ENCODE measurements at regions not wholly inside any gene's neighbourhood (a gene's known extent, or its start where the extent isn't known, plus 50 kb on each side); places are given as distances from the start of the nearest gene placed in this dataset.
"Not testable (repeated sequence)": the region's sequence is repeated elsewhere in the genome, so short reads cannot be mapped to it uniquely, and the experiment has no call there.

DNA sequence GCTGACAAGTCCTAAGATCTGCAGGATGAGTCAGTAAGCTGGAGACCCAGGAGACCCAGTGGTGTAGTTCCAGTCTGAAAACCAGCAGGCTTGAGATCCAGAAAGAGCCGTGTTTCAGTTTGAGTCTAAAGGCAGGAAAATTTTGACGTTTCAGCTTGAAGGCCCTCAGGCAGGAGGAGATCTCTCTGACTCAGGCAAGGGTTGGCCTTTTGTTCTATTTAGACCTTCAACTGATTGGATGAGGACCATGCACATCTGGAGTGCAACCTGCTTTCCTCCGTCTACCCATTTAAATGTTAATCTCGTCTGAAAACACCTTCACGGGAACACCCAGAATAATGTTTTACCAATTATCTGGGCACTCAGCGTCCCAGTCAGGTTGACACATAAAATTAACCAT lies 69.5 kb downstream of the NPIPA7 start:
- not testable (repeated sequence) for FAIRE-seq

DNA sequence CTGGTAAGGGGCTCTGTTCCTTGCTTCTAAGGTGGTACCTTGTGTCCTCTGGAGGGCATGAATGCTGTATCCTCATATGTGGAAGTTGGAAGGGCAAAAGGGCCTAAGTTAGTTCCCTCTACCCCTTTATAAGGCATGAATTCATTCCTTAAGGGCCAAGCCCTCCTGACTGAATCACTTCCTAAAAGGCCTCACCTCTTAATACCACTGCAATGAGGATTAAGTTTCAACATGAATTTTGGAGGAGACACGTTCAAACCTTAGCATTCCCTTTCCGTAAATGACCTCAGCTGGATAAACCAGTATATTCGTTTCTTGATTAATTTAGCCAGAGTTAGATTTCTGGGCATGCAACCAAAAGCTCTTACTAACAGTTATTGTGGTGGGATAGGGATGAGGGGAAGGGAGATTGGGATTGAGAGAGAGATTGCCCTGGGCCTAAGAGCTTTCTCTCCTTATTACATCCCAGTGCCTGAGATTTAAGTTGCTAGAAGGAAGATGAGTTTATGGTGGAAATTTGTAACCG lies 70.8 kb downstream of the NPIPA7 start:
- not testable (repeated sequence) for FAIRE-seq

DNA sequence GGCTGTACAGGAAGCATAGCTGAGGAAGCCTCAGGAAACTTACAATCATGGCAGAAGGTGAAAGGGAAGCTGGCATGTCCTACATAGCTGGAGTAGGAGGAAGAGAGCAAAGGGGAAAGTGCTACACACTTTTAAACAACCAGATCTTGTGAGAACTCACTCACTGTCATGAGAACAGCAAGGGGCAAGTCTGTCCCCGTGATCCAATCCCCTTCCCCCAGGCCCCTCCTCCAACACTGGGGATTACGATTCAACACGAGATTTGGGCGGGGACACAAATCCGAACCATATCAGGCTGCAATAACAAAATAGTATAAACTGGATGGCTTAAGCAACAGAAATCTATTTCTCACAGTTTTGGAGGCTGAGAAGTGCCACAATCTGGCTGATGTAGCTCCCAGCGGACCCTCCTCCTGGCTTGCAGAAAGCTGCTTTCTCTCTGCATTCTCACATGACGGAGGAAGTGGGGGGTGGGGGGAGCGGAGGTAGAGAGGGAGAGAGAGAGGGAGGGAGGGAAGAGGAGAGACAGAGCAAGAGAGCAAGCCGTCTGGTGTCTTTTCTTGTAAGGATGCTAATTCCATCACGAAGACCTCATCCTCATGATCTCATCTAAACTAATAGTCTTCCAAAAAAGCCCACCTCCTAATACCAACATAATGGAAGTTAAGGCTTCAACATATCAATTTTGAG lies 72.9 kb downstream of the NPIPA7 start:
- not testable (repeated sequence) for FAIRE-seq

DNA sequence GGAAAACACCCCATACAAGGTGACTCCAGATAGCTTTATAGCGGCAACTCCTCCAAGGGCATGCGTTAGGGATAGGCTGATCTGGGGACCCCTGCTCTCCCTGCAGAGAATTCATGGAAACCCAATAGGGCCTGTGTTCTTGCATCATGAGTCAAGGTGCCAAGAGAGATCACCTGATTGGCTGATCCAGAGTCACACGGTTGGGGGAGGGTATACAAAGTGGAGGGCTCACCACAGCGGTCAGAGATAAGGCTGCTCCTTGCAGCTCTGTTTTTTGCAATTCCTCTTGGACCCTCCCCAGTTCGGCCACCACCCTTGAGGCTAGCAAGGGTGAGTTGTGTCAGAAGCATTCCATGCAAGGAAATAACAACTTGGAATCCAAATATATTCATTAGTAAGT lies 79.6 kb downstream of the NPIPA7 start:
- not testable (repeated sequence) for FAIRE-seq

DNA sequence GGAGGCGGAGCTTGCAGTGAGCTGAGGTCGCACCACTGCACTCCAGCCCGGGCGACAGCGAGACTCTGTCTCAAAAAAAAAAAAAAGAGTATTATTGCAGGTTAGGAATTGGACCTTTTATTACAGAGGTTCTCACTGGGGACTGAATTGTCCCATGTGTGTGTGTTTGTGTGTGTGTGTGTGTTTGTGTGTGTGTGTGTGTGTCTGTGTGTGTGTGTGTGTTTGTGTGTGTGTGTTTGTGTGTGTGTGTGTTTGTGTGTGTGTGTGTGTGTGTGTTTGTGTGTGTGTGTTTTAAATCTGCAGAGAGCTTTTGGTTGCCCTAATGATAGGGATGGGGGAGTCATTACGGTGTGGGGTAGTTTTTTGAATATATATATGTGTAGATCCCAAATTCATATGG lies 84.9 kb downstream of the NPIPA7 start:
- not testable (repeated sequence) for FAIRE-seq

DNA sequence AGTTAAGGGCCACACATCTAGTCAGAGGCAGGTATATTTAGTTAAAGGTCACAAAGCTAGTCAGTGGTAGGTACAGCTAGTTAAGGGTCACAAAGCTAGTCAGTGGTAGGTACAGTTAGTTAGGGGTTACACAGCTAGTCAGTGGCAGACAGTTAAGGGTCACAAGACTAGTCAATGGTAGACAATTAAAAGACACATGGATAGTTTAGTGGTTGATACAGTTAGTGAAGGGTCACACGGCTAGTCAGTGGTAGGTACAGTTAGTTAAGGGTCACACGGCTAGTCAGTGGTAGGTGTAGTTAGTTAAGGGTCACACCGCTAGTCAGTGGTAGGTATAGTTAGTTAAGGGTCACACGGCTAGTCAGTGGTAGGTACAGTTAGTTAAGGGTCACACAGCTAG lies 110.0 kb downstream of the NPIPA7 start:
- not testable (repeated sequence) for FAIRE-seq

DNA sequence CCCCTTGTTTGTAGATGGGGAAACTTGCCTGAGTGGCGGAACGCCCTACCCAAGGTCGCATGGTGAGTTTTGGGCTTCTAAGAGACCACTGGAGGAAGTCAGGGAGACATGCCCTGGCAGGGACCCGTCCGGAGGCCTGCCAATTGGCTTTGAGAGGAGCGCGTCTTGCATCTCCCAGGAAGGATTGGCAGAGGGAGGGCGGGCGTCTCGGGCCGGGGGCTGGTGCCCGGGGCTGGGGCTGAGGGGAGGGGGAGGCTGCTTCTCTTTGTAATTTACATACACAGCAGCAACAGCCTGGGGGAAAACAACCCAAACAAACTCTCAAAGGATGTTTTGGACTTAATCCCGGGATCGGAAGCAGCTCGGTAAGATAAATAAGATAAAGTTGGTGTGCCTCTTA lies 110.5 kb downstream of the NPIPA7 start:
- not testable (repeated sequence) for FAIRE-seq

DNA sequence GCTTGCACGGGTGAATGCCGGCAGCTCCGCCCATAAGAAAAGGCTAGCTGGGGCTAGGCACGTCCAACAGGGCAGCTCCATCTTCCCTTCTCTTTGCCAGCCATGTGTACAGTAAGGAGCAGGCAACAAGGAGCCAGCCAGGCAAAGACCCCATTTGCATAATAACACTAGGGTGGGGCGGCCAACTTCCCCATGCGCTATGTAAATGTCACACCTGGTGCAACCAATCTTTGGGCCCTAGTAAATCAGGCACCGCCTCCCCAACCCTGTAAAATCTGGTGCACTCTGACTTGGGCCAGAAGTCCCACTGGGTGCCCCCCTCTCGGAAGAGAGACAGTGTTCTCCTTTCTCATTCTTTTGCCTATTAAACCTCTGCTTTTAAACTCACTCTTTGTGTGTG lies 115.2 kb downstream of the NPIPA7 start:
- FAIRE-seq: not testable (repeated sequence)

DNA sequence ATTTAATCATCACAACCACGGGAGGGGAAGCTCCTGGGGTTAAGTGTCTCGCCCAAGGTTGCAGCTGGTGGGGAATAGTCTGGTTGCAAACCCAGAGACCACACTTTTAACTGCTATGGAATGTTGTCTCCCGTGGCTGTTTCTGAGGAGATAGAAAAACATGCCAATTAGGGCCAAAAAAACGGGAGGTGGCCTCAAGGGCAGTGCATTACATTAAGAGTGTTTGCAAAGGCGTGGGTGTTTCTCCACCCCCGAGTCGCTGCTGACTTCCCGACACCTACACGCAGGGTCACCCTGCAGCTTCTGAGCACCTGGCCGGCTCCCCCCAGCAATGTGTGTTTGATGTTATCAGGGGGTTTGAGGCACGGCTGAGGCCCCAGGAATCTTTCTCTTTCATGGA lies 116.1 kb downstream of the NPIPA7 start:
- FAIRE-seq: not testable (repeated sequence)

DNA sequence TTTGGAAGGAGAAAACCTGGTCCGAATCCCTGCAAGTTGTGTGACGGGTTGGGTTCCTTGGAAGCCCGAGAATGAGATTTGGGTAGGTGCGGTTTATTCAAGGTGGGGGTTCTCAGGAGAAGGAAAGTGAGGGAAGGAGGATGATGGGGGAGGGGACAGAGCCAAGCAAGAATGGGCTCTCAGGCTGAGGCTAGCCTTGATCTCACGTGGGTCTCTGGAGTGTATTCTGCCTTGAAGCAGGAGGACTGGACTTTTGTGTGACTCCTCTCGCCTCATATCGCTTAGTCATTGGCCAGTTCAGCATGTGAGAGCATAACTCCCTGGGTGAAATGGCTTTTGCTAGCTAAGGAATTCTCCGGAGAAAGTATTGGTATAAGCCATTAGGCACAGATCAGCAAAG lies 120.9 kb downstream of the NPIPA7 start:
- FAIRE-seq: not testable (repeated sequence)

DNA sequence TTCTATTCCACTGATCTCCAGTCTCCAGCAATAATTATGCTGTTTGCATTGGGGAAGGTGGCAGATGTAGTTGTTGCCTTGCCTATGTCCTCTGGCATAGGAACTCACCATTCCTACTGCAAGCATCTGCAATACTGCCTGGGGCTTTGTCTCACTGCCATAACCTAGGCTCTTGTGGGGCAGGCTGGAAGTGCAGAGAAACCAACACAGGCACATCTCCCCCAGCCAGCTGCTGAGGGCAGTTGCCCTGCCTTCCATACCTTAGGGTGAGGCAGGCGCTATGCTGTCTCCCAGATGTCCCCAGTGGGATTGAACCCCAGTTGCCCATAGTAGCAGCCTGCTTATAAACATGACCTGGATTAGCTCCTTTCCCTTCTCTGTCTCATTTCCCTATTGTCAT lies 128.1 kb downstream of the NPIPA7 start:
- not testable (repeated sequence) for FAIRE-seq

DNA sequence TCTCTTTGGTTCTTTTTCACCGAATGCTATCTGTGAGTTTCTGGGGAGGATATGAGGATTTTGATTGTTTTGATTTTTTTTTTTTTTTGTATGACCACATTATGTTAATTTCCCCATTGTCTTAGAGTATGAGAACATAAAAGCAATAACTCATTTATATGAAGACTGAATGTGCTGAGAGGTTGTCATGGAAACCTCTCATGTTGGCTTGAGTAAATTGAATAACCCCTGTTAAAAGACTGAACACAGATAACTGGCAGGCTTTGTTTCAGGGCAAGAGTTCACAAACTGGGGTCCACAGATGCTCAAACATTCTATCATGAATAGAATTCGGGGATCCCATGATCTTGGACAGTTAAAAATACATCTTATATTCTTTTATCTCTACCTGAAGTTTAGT lies 129.4 kb downstream of the NPIPA7 start:
- not testable (repeated sequence) for FAIRE-seq

DNA sequence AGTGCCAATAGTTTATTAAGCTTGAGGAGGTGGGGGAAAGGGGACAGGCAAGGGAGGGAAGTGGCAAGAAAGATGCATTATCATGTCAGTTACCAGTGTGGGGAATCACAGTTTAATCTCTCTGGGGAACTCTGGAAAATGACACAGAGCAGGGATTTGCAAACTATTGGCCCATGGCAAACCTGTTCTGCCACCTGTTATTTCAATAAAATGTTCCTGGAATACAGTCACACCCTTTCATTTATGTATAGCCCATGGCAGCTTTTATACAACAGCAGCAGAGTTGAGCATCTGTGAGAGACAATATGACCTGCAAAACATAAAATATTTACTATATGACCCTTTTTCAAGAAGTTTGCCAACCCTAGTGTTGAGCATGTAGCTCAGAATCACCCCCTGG lies 140.5 kb downstream of the NPIPA7 start:
- FAIRE-seq: not testable (repeated sequence)

DNA sequence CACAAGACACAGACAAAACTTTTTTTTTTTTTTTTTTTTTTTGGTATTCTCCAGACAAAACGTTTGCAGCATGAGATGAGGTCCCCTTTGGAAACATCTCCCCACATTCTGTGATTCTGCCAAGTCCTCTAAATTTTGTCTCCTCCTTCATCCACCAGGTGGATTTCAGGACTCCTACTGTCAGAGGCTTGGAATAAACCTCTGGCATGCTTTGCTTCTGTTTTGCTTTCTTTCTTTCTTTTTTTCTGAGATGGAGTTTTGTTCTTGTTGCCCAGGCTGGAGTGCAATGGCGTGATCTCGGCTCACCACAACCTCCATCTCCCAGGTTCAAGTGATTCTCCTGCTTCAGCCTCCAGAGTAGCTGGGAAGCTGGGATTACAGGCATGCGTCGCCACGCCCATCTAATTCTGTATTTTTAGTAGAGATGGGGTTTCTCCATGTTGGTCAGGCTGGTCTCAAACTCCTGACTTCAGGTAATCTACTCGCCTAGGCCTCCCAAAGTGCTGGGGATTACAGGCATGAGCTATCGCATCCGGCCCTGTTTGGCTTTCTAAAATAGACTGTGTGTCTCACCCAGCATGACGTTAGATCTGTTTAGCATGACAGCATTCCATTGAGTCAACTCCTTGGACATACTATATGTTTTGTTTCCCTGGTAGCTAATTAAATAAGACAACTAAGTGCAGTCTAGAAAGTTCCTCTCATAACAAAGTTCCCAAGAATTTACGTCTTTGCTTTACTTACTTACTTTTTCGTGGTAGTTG lies 142.5 kb downstream of the NPIPA7 start:
- FAIRE-seq: not testable (repeated sequence)

DNA sequence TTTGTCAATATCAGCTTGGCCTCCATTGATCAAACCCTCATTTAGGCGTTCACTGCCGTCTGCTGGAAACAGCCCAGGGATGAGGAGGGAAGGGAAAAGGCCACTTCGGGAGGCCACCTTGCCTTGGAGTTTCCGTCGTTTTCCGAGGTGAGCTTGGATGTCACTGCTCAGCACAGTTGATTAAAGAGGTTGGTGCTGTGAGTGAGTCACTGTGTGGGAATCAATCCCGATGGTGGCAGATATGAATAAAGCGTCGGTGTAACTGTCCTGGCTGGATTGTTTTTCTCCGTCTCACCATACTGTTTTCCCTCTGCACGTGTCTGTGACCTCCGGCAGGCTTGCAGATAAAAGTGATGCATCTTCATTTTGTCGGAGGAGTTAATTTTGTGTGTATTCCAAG lies 148.1 kb downstream of the NPIPA7 start:
- not testable (repeated sequence) for FAIRE-seq

DNA sequence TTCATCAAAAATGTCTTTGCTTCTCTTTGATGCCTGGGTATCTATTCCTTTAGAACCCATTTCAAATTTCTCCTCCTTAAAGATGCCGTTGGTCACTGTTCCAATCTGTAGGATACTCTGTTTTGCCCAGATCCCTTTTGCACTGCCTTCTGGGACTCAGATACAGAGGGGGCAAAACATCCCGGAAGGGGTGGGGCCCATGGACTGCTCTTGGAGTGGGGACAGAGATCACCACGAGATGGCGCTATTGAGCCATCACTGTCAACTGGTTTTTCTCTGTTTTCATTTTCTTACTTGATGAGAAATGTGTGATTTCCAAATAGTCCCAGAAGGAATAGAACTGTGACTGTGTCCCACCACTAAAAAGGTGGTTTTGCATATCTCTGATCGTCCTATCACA lies 151.8 kb downstream of the NPIPA7 start:
- not testable (repeated sequence) for FAIRE-seq

DNA sequence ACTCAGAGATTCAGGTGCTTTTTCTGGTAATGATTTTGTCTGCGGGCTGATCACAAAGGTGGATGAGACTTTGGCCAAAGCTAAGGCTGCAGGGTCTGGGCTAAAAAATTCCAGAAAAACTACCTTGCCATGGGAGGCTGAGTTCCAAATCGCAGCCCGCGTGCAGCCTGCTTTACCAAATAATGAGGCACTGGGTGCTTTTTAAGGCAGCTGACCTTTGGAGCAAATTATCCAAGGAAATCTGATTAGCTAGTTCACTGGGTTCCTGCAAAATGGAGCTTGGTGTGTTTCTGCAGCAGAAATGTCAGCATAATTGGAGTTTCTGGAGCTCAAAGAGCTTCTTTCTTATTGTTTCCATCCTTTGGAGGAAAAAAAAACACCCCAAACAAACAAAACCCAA lies 156.6 kb downstream of the NPIPA7 start:
- not testable (repeated sequence) for FAIRE-seq

DNA sequence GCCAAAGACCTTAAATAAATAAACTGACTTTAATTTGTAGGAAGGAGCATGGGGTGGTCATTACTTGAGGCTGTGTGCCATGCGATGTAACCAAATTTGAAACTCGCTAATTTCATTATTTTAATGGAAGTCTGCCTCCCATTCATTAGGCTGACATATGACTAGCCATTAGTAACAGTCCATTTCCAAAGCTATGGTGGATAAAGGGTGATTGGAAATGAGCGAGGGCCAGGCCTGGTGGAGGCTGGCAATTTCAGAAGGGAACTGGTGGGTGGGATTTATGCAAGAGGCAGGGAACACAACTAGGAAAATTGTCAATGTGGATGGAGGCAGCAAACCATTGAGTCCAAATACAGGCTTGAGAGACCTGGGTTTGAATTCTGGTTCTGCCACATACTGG lies 157.2 kb downstream of the NPIPA7 start:
- not testable (repeated sequence) for FAIRE-seq

DNA sequence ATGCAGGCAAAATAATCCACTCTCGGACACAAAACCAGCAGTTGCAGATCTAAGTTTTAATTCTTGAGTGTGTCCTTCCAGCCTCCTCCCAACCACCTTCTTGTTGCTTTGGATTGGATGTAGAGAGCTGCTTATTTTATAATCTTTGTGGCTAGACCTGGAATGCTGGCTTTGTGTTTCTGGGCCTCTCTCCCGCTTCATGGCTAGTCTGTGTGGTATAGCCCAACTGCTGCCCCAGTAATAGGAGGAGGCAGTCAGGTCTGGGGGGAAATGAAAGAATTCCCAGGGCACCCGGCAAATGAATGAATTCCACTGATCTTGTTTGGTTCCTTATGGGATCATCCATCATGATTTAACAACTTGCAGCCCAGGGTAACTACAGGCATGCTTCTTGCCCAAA lies 170.8 kb downstream of the NPIPA7 start:
- FAIRE-seq: not testable (repeated sequence)

DNA sequence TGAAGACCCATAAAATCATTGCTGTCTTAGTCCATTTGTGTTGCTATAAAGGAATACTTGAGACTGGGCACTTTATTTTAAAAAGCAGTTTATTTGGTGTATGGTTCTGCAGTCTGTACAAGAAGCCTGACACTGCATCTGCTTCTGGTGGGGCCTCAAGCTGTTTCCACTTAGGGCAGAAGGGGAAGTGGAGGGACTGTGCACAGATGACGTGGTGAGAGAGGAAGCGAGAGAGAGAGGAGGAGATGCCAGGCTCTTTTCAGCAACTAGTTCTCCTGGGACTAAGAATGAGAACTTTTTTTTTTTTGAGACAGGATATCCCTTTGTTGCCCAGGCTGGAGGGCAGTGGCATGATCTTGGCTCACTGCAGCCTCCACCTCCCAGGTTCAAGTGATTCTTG lies 171.9 kb downstream of the NPIPA7 start:
- not testable (repeated sequence) for FAIRE-seq

DNA sequence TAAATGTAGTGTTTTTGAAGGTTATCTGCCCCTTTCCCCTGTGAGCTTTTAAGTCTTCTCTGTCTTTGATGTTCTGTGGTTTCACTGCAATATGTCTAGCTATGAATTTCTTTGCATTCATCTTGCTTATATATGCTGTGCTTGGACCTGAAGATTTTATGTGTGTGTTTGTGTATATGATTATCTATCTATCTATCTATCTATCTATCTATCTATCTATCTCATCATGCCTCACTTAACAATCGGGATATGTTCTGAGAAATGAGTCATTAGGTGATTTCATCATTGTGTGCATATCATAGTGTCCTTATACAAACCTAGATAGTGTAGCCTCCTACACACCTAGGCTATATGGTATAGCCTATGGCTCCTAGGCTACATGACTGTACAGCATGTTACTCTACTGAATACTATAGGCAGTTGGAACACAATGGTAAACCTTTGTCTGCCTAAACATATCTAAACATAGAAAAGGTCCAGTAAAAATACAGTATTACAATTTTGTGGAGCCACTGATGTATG lies 173.9 kb downstream of the NPIPA7 start:
- FAIRE-seq: not testable (repeated sequence)

DNA sequence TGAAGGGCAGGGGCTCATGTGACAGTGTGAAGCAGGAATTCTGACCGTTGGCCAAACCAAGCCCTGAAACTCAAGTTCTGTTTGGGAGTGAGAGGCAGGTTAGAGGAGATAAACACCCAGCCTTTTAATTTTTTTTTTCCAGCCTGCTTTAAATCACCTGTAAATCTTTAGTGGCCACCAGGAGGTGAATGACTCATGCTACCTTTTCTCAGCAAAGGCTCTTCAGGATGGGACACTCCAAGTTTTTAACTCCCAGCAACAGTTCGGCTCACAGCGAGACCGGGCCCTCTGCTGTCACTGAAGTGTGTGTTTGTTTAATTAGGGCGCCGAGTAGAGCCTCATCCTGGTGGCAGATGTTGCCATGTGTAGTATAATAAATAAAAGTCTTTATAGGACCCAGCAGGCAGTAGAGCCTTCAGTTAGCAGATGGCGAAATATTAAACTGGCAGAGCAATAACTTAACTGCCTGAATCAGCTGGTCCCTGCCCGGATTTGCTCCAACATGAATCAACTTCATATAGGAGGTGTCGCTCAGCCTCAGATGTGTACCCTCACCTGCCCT lies 180.3 kb downstream of the NPIPA7 start:
- FAIRE-seq: not testable (repeated sequence)

DNA sequence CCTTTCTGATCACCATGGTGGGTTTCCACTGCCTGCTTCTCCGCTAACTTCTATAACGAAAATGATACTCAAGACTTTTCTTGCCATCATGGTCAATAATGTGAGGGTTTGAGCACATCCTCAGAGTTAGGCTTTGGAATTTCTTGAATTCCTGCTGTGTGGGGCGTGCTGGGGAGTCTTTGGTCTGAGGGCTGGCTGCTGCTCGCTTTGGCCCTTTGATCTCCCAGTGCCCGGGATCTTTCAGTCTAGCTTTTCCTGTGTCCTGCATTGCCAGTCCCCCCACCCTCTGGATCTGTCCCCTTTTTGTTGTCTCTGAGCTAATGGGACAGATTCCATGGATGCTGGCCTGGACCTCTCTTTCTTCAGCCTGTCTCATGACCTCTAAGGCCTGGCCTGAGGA lies 182.6 kb downstream of the NPIPA7 start:
- not testable (repeated sequence) for FAIRE-seq

All from G401.6 (cell line).